GM23338 (cell line): ENCODE measurements at regions not wholly inside any gene's neighbourhood (a gene's known extent, or its start where the extent isn't known, plus 50 kb on each side); places are given as distances from the start of the nearest gene placed in this dataset.

Experiments used
- CTCF ChIP-seq, 2 experiments: fragments of 200-600 bp in 1 of 2; sonication (generic) in 1 of 2; conservative IDR thresholded peaks; 2 replicates each; pipeline versions ENCODE4 v1.5.1 to v1.6.1; 2016 to 2017; ENCODE audit warnings: antibody characterized with exemption in 2 of 2, low read depth in 2 of 2, mild to moderate bottlenecking in 2 of 2, moderate library complexity in 1 of 2
- EZH2 ChIP-seq: fragments of 200-600 bp; sonication (generic); IDR thresholded peaks from one replicate; pipeline ENCODE4 v1.8.0; 2017; ENCODE audit warnings: antibody characterized with exemption, mild to moderate bottlenecking, low read depth; ENCODE audit not compliant: unreplicated experiment
- POLR2AphosphoS5 ChIP-seq: IDR thresholded peaks from 2 replicates; pipeline ENCODE4 v1.6.1; 2016; ENCODE audit warnings: antibody characterized with exemption, low read depth

- no peak for TF ChIP-seq CTCF (conservative IDR thresholded peaks at IDR 0.05; ENCODE audit: low read depth in 2 of 2)
- no peak for TF ChIP-seq POLR2AphosphoS5
- no peak for TF ChIP-seq EZH2
Measured at GRCh38 chr2:83756219-83756618, 702.9 kb downstream of the SUCLG1 start.
